ENCODE measurements at regions not wholly inside any gene's neighbourhood (a gene's known extent, or its start where the extent isn't known, plus 50 kb on each side); places are given as distances from the start of the nearest gene placed in this dataset.

DNA sequence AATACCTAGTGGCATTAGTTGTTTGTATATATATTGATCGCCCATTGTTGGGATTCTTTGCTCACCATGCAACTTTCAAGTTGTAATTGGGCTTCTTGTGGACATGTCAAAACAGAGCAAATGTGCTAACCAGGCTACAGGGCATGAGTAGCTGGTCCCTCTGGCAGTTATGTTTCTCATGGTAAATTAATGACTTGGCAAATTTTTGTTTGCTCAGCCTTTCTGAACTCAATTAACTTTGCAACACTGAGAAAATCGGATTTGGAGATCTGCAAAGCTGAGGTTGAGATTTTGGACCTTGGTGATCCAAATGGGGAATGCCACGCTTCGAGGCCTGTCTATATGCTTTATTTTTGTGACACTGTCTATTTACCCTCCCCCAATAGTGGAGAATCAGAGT lies 138.5 kb upstream of the PIRT start:
- Histone ChIP-seq H3K27me3 (replicated peaks; ENCODE audit: control insufficient read depth, insufficient read depth, low read length) (no peaks in the 10 kb centered on the region), H3K4me3 (replicated peaks; ENCODE audit: low read depth, low read length) (no peak overlapping the region)

DNA sequence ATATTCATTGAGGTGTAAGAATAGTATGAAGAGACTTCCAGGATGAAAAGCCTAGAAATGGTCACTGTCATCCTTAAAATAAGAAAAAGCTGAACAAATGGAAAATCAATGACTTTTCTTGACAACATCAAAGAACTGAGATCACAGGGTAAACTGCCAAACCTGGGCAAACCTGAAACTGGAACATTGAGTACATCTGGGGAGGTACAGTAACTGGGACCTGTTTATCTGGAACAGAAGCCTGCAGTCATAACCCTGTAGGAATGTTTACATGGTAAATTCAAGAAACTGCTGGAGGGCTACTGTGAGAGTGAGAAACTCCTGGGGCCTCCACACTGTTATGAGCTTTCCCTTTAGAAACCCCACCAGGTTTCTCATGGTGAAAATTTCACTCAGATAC lies 130.1 kb upstream of the PIRT start:
- no peak for DNase-seq (ENCODE audit: extremely low read depth, insufficient read length)
- TF ChIP-seq CTCF (IDR thresholded peaks at IDR 0.05; ENCODE audit: insufficient read depth, low read length, poor library complexity, severe bottlenecking) = no peak
- Histone ChIP-seq H3K4me3 (replicated peaks; ENCODE audit: low read depth, low read length) (no peak overlapping the region), H3K27me3 (replicated peaks; ENCODE audit: control insufficient read depth, insufficient read depth, low read length) (no peaks in the 10 kb centered on the region), H3K36me3 (ENCODE audit: control insufficient read depth, insufficient read depth, low read length) (no peaks in the 10 kb centered on the region)

More for the DNA sequence above, 138.5 kb upstream of the PIRT start:
- no peak for TF ChIP-seq CTCF (IDR thresholded peaks at IDR 0.05; ENCODE audit: insufficient read depth, low read length, poor library complexity, severe bottlenecking)
- H3K36me3 ChIP-seq (ENCODE audit: control insufficient read depth, insufficient read depth, low read length) = no peaks in the 10 kb centered on the region
- no peak for DNase-seq (ENCODE audit: extremely low read depth, insufficient read length)

- Histone ChIP-seq H3K27me3 (replicated peaks; ENCODE audit: control insufficient read depth, insufficient read depth, low read length) (no peaks in the 10 kb centered on the region), H3K36me3 (ENCODE audit: control insufficient read depth, insufficient read depth, low read length) (no peaks in the 10 kb centered on the region), H3K4me3 (replicated peaks; ENCODE audit: low read depth, low read length) (no peak overlapping the region)
- no peak for TF ChIP-seq CTCF (IDR thresholded peaks at IDR 0.05; ENCODE audit: insufficient read depth, low read length, poor library complexity, severe bottlenecking)
- DNase-seq (ENCODE audit: extremely low read depth, insufficient read length) = no peak
Observed at GRCh38 chr17:10956821-10957220, 118.9 kb upstream of the PIRT start.

GRCh38 chr17:10944819-10945218 lies 106.9 kb upstream of the PIRT start:
- no peak for TF ChIP-seq CTCF (IDR thresholded peaks at IDR 0.05; ENCODE audit: insufficient read depth, low read length, poor library complexity, severe bottlenecking)
- Histone ChIP-seq H3K27me3 (replicated peaks; ENCODE audit: control insufficient read depth, insufficient read depth, low read length) (no peaks in the 10 kb centered on the region), H3K36me3 (ENCODE audit: control insufficient read depth, insufficient read depth, low read length) (no peaks in the 10 kb centered on the region), H3K4me3 (replicated peaks; ENCODE audit: low read depth, low read length) (no peak overlapping the region)
- no peak for DNase-seq (ENCODE audit: extremely low read depth, insufficient read length)

GRCh38 chr17:10936931-10937330 lies 99.0 kb upstream of the PIRT start:
- H3K27me3 ChIP-seq (replicated peaks; ENCODE audit: control insufficient read depth, insufficient read depth, low read length) = no peaks in the 10 kb centered on the region
- H3K4me3 ChIP-seq (replicated peaks; ENCODE audit: low read depth, low read length) = no peak overlapping the region
- H3K36me3 ChIP-seq (ENCODE audit: control insufficient read depth, insufficient read depth, low read length) = no peaks in the 10 kb centered on the region
- DNase-seq (ENCODE audit: extremely low read depth, insufficient read length) = no peak
- no peak for TF ChIP-seq CTCF (IDR thresholded peaks at IDR 0.05; ENCODE audit: insufficient read depth, low read length, poor library complexity, severe bottlenecking)

DNA sequence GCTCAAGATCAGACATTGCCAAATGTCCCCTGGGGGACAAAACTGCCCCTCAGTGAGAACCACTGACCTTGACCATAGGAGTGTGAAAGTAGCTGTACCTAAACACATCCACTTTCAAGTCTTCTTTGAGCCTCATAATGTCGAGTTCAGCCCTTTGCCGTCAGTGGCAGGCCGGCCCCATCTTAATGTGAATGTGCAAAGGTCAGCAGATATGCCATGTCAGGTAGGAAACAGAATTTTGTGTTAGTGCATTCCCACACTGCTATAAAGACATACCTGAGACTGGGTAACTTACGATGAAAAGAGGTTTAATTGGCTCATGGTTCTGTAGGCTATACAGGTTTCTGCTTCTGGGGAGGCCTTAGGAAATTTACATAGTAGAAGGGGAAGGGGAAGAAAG lies 95.1 kb upstream of the PIRT start:
- H3K36me3 ChIP-seq (ENCODE audit: control insufficient read depth, insufficient read depth, low read length) = no peaks in the 10 kb centered on the region
- DNase-seq (ENCODE audit: extremely low read depth, insufficient read length) = no peak
- H3K27me3 ChIP-seq (replicated peaks; ENCODE audit: control insufficient read depth, insufficient read depth, low read length) = no peaks in the 10 kb centered on the region
- no peak overlapping the region for H3K4me3 ChIP-seq (replicated peaks; ENCODE audit: low read depth, low read length)
- no peak for TF ChIP-seq CTCF (IDR thresholded peaks at IDR 0.05; ENCODE audit: insufficient read depth, low read length, poor library complexity, severe bottlenecking)

Measured in GM06990 (cell line).